K562 (cell line): ENCODE measurements at regions not wholly inside any gene's neighbourhood (a gene's known extent, or its start where the extent isn't known, plus 50 kb on each side); places are given as distances from the start of the nearest gene placed in this dataset.

ENCODE experiments used
- ATAC-seq: fragments of 200-7000 bp; cut with Tn5 transposase; 3 replicates; pipeline ENCODE4 v1.9.1; 2020; ENCODE audit warnings: moderate library complexity
- BruUV-seq: library from RNA; stranded (reverse); fragments of 400-500 nt; replicated peaks from 2 replicates; lab custom pipeline; 2021; lab: Mats Ljungman, UMichigan
- CTCF ChIA-PET: fragments of 300-600 bp; formaldehyde crosslinking; extraction: SDS; loops from one replicate; lab custom pipeline; 2021; ENCODE audit warnings: low intra/inter-chr PET ratio; lab: Yijun Ruan, JAX
- POLR2A ChIA-PET: fragments of 300-600, 350-650 bp; sonication (Branson Sonifier 250); formaldehyde crosslinking; extraction: SDS; loops from one replicate; lab custom pipeline; 2021; ENCODE audit warnings: antibody characterized with exemption, inconsistent platforms; lab: Yijun Ruan, JAX
- DNase-seq, 4 experiments: peaks; one replicate each; pipeline versions ENCODE4 v3.0.0 to v3.0.0-alpha.2; 2011 to 2018; ENCODE audit warnings: low spot score in 3 of 4, mixed read lengths in 3 of 4; ENCODE audit errors: extremely low read depth in 1 of 4
- FAIRE-seq: peaks from 2 replicates; lab custom pipeline; 2011; peaks lifted over from hg19 to GRCh38; lab: Jason Lieb, UNC
- H2AFZ ChIP-seq: 2 replicates; pipeline ENCODE4 v1.6.0; 2011; ENCODE audit warnings: low read depth, low read length, control low read depth, inconsistent platforms
- H3K27ac ChIP-seq: fragments of 200-600 bp; 3 replicates; pipeline ENCODE4 v1.8.0; 2011; ENCODE audit warnings: low read depth, mild to moderate bottlenecking, control low read depth, inconsistent platforms, low read length, moderate library complexity, mixed read lengths; ENCODE audit errors: extremely low read depth
- H3K27me3 ChIP-seq, 2 experiments: fragments of 300-600 bp in 1 of 2; 2 replicates in 1 of 2; 3 replicates in 1 of 2; pipeline versions ENCODE4 v1.6.0 to v1.8.0; 2011; ENCODE audit warnings: inconsistent platforms in 2 of 2, low read length in 2 of 2, mild to moderate bottlenecking in 1 of 2, mixed read lengths in 1 of 2, moderate library complexity in 1 of 2; ENCODE audit not compliant: control insufficient read depth in 2 of 2, insufficient read depth in 2 of 2
- H3K36me3 ChIP-seq: fragments of 300-600 bp; 3 replicates; pipeline ENCODE4 v1.8.0; 2011; ENCODE audit warnings: mild to moderate bottlenecking, low read length, inconsistent platforms; ENCODE audit not compliant: control insufficient read depth, insufficient read depth
- H3K4me1 ChIP-seq, 2 experiments: fragments of 200-600 bp in 1 of 2; replicated peaks in 1 of 2; 2 replicates in 1 of 2; 3 replicates in 1 of 2; pipeline versions ENCODE4 v1.5.1 to v1.8.0; 2011; ENCODE audit warnings: inconsistent platforms in 2 of 2, low read length in 2 of 2, mild to moderate bottlenecking in 1 of 2, mixed read lengths in 1 of 2, moderate library complexity in 1 of 2; ENCODE audit not compliant: control insufficient read depth in 2 of 2, insufficient read depth in 2 of 2
- H3K4me2 ChIP-seq: 2 replicates; pipeline ENCODE4 v1.6.1; 2011; ENCODE audit warnings: low read length, control low read depth, inconsistent platforms, mixed read lengths; ENCODE audit not compliant: insufficient read depth
- H3K4me3 ChIP-seq: fragments of 200-600 bp; sonication (generic), shearing (Covaris generic); 2 replicates; pipeline ENCODE4 v1.5.1; 2016; ENCODE audit warnings: control low read depth, inconsistent platforms
- H3K79me2 ChIP-seq: fragments of 200-600 bp; 3 replicates; pipeline ENCODE4 v1.8.0; 2011; ENCODE audit warnings: low read length, inconsistent platforms; ENCODE audit not compliant: control insufficient read depth, insufficient read depth
- H3K9ac ChIP-seq, 2 experiments: 2 replicates each; pipeline versions ENCODE4 v1.6.0 to v1.6.1; 2011; ENCODE audit warnings: low read depth in 2 of 2, low read length in 2 of 2, control low read depth in 1 of 2, inconsistent platforms in 1 of 2, mild to moderate bottlenecking in 1 of 2, mixed read lengths in 1 of 2; ENCODE audit not compliant: insufficient read depth in 1 of 2
- H3K9me1 ChIP-seq: one replicate; pipeline ENCODE4 v1.6.0; 2011; ENCODE audit warnings: inconsistent platforms, mild to moderate bottlenecking, low read length, moderate library complexity; ENCODE audit not compliant: control insufficient read depth, insufficient read depth
- H3K9me3 ChIP-seq: replicated peaks from 2 replicates; pipeline ENCODE4 v1.5.1; 2011; ENCODE audit warnings: low read depth, low read length, inconsistent platforms; ENCODE audit not compliant: control insufficient read depth, insufficient read depth
- H4K20me1 ChIP-seq: replicated peaks from 2 replicates; pipeline ENCODE4 v1.6.1; 2011; ENCODE audit warnings: low read length, inconsistent platforms, mixed read lengths; ENCODE audit not compliant: control insufficient read depth, insufficient read depth
- COPS2 ChIP-seq: fragments of 450-650 bp; conservative IDR thresholded peaks from 2 replicates; pipeline ENCODE4 v1.6.1; 2016; ENCODE audit warnings: mild to moderate bottlenecking, moderate library complexity
- EGR1 ChIP-seq: fragments of 450-650 bp; conservative IDR thresholded peaks from 2 replicates; pipeline ENCODE4 v1.6.1; 2017; ENCODE audit warnings: mild to moderate bottlenecking
- PML ChIP-seq: IDR thresholded peaks from 2 replicates; pipeline ENCODE4 v1.6.1; 2012; ENCODE audit warnings: low read length, inconsistent platforms
- SAFB2 ChIP-seq: fragments of 200-400 bp; formaldehyde crosslinking; IDR thresholded peaks from 2 replicates; pipeline ENCODE4 v1.6.1; 2018; ENCODE audit warnings: borderline replicate concordance, low read length, low read depth, moderate library complexity; ENCODE audit not compliant: severe bottlenecking
- SIX5 ChIP-seq, 2 experiments: IDR thresholded peaks; 2 replicates each; pipeline ENCODE4 v1.6.1; 2011; ENCODE audit warnings: low read length in 2 of 2, borderline replicate concordance in 1 of 2, low read depth in 1 of 2, mild to moderate bottlenecking in 1 of 2, moderate library complexity in 1 of 2; ENCODE audit not compliant: insufficient read depth in 1 of 2
- ZKSCAN1 ChIP-seq: fragments of 150-350 bp; IDR thresholded peaks from 2 replicates; pipeline ENCODE4 v1.6.1; 2016; ENCODE audit warnings: low read depth, low read length
- ZNF282 ChIP-seq: sonication (generic); formaldehyde crosslinking; IDR thresholded peaks from 2 replicates; pipeline ENCODE4 v1.8.1; 2023; ENCODE audit warnings: missing genetic modification reagents
- WGBS: fragments of 100-300 bp; shearing (Covaris generic); methylation state at CpG from one replicate; pipeline ENCODE4 v1.1.6; 2016; ENCODE audit warnings: low coverage, mixed read lengths; ENCODE audit not compliant: insufficient coverage; ENCODE audit errors: missing lambda C conversion rate; 5-methylcytosine and 5-hydroxymethylcytosine counted together
- in situ Hi-C: fragments of 300-500 bp; cut with MboI; formaldehyde crosslinking; loops from 4 replicates; pipeline ENCODE4 v1.15.0; 2018; ENCODE audit warnings: inconsistent platforms, mixed read lengths
- intact Hi-C: fragments of 100-400 bp; cut with micrococcal nuclease; formaldehyde crosslinking; loops from 2 replicates; pipeline ENCODE4 v1.14.2; 2022
- TF ChIP-seq, protein P1 (sequence below), 2 experiments: fragments of 450-650 bp in 1 of 2; sonication (generic) in 1 of 2; formaldehyde crosslinking in 1 of 2; IDR thresholded peaks; 2 replicates each; pipeline versions ENCODE4 v1.7.1 to v1.9.0; 2016 to 2022; ENCODE audit warnings: inconsistent platforms in 1 of 2, mild to moderate bottlenecking in 1 of 2, missing genetic modification reagents in 1 of 2

GRCh38 chr6:82686719-82687118 lies 323.1 kb downstream of the TPBG start:
- Histone ChIP-seq H3K27ac (no peak overlapping the region), H3K9me1 (no peaks in the 10 kb centered on the region), H3K4me1 (no peaks in the 10 kb centered on the region), H3K79me2 (no peaks in the 10 kb centered on the region), H3K27me3 (no peaks in the 10 kb centered on the region), H3K9ac (no peak overlapping the region), H3K9me3 (no peaks in the 10 kb centered on the region), H3K36me3 (no peaks in the 10 kb centered on the region), H3K4me3 (no peak overlapping the region), H4K20me1 (no peaks in the 10 kb centered on the region), H2AFZ (no peak overlapping the region)
- intact Hi-C loops: loop anchor here (1.0 kb wide), 1 partner anchor 22 kb away; no protein-coding TSS in a partner anchor
- DNase-seq (no peak), FAIRE-seq (no peak), ATAC-seq (no peak)
- in situ Hi-C loops: no loop called here
- ChIA-PET CTCF (no interaction called here), POLR2A (no interaction called here)
- no TSS peak for BruUV-seq
- no peak for TF ChIP-seq COPS2
- TF ChIP-seq SAFB2: no peak
- no peak for TF ChIP-seq SIX5 (IDR thresholded peaks at IDR 0.05; ENCODE audit: borderline replicate concordance in 1 of 2, insufficient read depth in 1 of 2, low read depth in 1 of 2, low read length in 2 of 2)
- no peak for TF ChIP-seq ZKSCAN1
- no peak for TF ChIP-seq PML
- TF ChIP-seq, all 486 proteins: peak for 0
- no peak overlapping the region for H3K4me2 ChIP-seq
- 0% methylated on average over 3 of the region's 3 CpGs for WGBS

- under 1% methylated on average over 7 of the region's 7 CpGs for WGBS
- no peaks in the 10 kb centered on the region for H3K36me3 ChIP-seq
- no peak for FAIRE-seq
- H4K20me1 ChIP-seq: no peaks in the 10 kb centered on the region
- no peaks in the 10 kb centered on the region for H3K79me2 ChIP-seq
- no peak overlapping the region for H3K27ac ChIP-seq
- H3K4me1 ChIP-seq: no peaks in the 10 kb centered on the region
- no peaks in the 10 kb centered on the region for H3K9me1 ChIP-seq
- H2AFZ ChIP-seq: no peak overlapping the region
- H3K4me3 ChIP-seq: no peak overlapping the region
- no peak for DNase-seq
- BruUV-seq: no TSS peak
- in situ Hi-C loops: no loop called here
- H3K4me2 ChIP-seq: no peak overlapping the region
- no peak for ATAC-seq
- H3K9me3 ChIP-seq: no peaks in the 10 kb centered on the region
- no peak overlapping the region for H3K9ac ChIP-seq
- intact Hi-C loops: loop anchor here (1.0 kb wide), 1 partner anchor 24 kb away; no protein-coding TSS in a partner anchor
- ChIA-PET CTCF (no interaction called here), POLR2A (no interaction called here)
- H3K27me3 ChIP-seq: no peaks in the 10 kb centered on the region
- TF ChIP-seq, protein P1, sequence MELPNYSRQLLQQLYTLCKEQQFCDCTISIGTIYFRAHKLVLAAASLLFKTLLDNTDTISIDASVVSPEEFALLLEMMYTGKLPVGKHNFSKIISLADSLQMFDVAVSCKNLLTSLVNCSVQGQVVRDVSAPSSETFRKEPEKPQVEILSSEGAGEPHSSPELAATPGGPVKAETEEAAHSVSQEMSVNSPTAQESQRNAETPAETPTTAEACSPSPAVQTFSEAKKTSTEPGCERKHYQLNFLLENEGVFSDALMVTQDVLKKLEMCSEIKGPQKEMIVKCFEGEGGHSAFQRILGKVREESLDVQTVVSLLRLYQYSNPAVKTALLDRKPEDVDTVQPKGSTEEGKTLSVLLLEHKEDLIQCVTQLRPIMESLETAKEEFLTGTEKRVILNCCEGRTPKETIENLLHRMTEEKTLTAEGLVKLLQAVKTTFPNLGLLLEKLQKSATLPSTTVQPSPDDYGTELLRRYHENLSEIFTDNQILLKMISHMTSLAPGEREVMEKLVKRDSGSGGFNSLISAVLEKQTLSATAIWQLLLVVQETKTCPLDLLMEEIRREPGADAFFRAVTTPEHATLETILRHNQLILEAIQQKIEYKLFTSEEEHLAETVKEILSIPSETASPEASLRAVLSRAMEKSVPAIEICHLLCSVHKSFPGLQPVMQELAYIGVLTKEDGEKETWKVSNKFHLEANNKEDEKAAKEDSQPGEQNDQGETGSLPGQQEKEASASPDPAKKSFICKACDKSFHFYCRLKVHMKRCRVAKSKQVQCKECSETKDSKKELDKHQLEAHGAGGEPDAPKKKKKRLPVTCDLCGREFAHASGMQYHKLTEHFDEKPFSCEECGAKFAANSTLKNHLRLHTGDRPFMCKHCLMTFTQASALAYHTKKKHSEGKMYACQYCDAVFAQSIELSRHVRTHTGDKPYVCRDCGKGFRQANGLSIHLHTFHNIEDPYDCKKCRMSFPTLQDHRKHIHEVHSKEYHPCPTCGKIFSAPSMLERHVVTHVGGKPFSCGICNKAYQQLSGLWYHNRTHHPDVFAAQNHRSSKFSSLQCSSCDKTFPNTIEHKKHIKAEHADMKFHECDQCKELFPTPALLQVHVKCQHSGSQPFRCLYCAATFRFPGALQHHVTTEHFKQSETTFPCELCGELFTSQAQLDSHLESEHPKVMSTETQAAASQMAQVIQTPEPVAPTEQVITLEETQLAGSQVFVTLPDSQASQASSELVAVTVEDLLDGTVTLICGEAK (IDR thresholded peaks at IDR 0.05): no peak
- TF ChIP-seq, protein P1 (CRISPR knock-in tag; IDR thresholded peaks at IDR 0.05): no peak
- no peak for TF ChIP-seq ZNF282
- no peak for TF ChIP-seq EGR1
These were observed 324.2 kb downstream of the TPBG start for GRCh38 chr6:82687855-82688254.
